Astrocyte (in vitro differentiated cells and primary cell): ENCODE measurements at regions not wholly inside any gene's neighbourhood (a gene's known extent, or its start where the extent isn't known, plus 50 kb on each side); places are given as distances from the start of the nearest gene placed in this dataset.
A peak's percentile ranks its signal among the peaks of the same experiment; 100 is the strongest.

Experiments used
- DNase-seq: peaks from one replicate; pipeline ENCODE4 v3.0.0-alpha.2; 2010; ENCODE audit warnings: low read depth
- FAIRE-seq: peaks from 2 replicates; lab custom pipeline; 2011; peaks lifted over from hg19 to GRCh38; lab: Jason Lieb, UNC
- H2AFZ ChIP-seq: 2 replicates; pipeline ENCODE4 v1.6.0; 2012; ENCODE audit warnings: low read depth, low read length, inconsistent platforms
- H3K27ac ChIP-seq: 2 replicates; pipeline ENCODE4 v1.5.1; 2011; ENCODE audit warnings: low read depth, low read length, inconsistent platforms
- H3K27me3 ChIP-seq: 2 replicates; pipeline ENCODE4 v1.6.0; 2011; ENCODE audit warnings: low read length, inconsistent platforms; ENCODE audit not compliant: insufficient read depth
- H3K36me3 ChIP-seq: 2 replicates; pipeline ENCODE4 v1.5.1; 2011; ENCODE audit warnings: low read length, inconsistent platforms; ENCODE audit not compliant: insufficient read depth
- H3K4me1 ChIP-seq: 2 replicates; pipeline ENCODE4 v1.5.1; 2011; ENCODE audit warnings: low read length, inconsistent platforms; ENCODE audit not compliant: insufficient read depth
- H3K4me2 ChIP-seq: 2 replicates; pipeline ENCODE4 v1.6.0; 2012; ENCODE audit warnings: low read length, inconsistent platforms
- H3K4me3 ChIP-seq: 2 replicates; pipeline ENCODE4 v1.5.1; 2011; ENCODE audit warnings: low read depth, mild to moderate bottlenecking, low read length, inconsistent platforms; ENCODE audit not compliant: insufficient read depth
- H3K79me2 ChIP-seq: 2 replicates; pipeline ENCODE4 v1.6.0; 2012; ENCODE audit warnings: mild to moderate bottlenecking, low read length, inconsistent platforms; ENCODE audit not compliant: insufficient read depth
- H3K9ac ChIP-seq: 2 replicates; pipeline ENCODE4 v1.6.0; 2012; ENCODE audit warnings: mild to moderate bottlenecking, low read length, inconsistent platforms
- H3K9me3 ChIP-seq: 2 replicates; pipeline ENCODE4 v1.5.1; 2012; ENCODE audit warnings: low read depth, mild to moderate bottlenecking, low read length, inconsistent platforms; ENCODE audit not compliant: insufficient read depth
- H4K20me1 ChIP-seq: 2 replicates; pipeline ENCODE4 v1.6.0; 2012; ENCODE audit warnings: low read length, inconsistent platforms; ENCODE audit not compliant: insufficient read depth
- H3K27ac Mint-ChIP-seq: one replicate; pipeline ENCODE4 v1.8.0; 2021; ENCODE audit warnings: mild to moderate bottlenecking, mixed read lengths; ENCODE audit not compliant: unreplicated experiment
- H3K27me3 Mint-ChIP-seq: one replicate; pipeline ENCODE4 v1.8.0; 2021; ENCODE audit warnings: low read depth, mixed read lengths; ENCODE audit not compliant: unreplicated experiment
- H3K36me3 Mint-ChIP-seq: one replicate; pipeline ENCODE4 v1.8.0; 2021; ENCODE audit warnings: low read depth, mixed read lengths; ENCODE audit not compliant: unreplicated experiment
- H3K4me1 Mint-ChIP-seq: one replicate; pipeline ENCODE4 v1.8.0; 2021; ENCODE audit warnings: low read depth, mixed read lengths; ENCODE audit not compliant: unreplicated experiment
- H3K4me3 Mint-ChIP-seq: one replicate; pipeline ENCODE4 v1.8.0; 2021; ENCODE audit warnings: mild to moderate bottlenecking, moderate library complexity, mixed read lengths; ENCODE audit not compliant: unreplicated experiment
- H3K9me3 Mint-ChIP-seq: one replicate; pipeline ENCODE4 v1.8.0; 2021; ENCODE audit warnings: mild to moderate bottlenecking, mixed read lengths; ENCODE audit not compliant: unreplicated experiment
- CTCF ChIP-seq: IDR thresholded peaks from 2 replicates; pipeline ENCODE4 v1.5.1; 2011; ENCODE audit warnings: low read depth, mild to moderate bottlenecking, inconsistent platforms, low read length, moderate library complexity; ENCODE audit not compliant: insufficient read depth
- EZH2 ChIP-seq: IDR thresholded peaks from 2 replicates; pipeline ENCODE4 v1.6.1; 2012; ENCODE audit warnings: mild to moderate bottlenecking, low read length, inconsistent platforms; ENCODE audit not compliant: insufficient read depth

- H3K27ac Mint-ChIP-seq, result no peak overlapping the region
Observed at GRCh38 chr16:5907544-5907943, 809.9 kb upstream of the EEF2KMT start.

GRCh38 chr16:5906351-5906750, 808.8 kb upstream of the EEF2KMT start:
- Histone ChIP-seq H3K27ac (peak overlapping the region; percentile 52), H3K9ac (no peak overlapping the region), H3K4me1 (peaks cover 24% of the 10 kb centered on the region), H3K79me2 (no peaks in the 10 kb centered on the region), H3K9me3 (no peaks in the 10 kb centered on the region), H3K36me3 (no peaks in the 10 kb centered on the region), H3K27me3 (no peaks in the 10 kb centered on the region), H2AFZ (peak overlapping the region; percentile 64), H4K20me1 (no peaks in the 10 kb centered on the region), H3K4me2 (peak overlapping the region; percentile 77), H3K4me3 (no peak overlapping the region)
- H3K9me3 Mint-ChIP-seq, result no peaks in the 10 kb centered on the region
- H3K4me3 Mint-ChIP-seq, result no peak overlapping the region
- DNase-seq (peak; percentile 56), FAIRE-seq (no peak)
- H3K27ac Mint-ChIP-seq, result peak overlapping the region; percentile 86
- TF ChIP-seq CTCF, result no peak
- TF ChIP-seq EZH2, result no peak
- no peaks in the 10 kb centered on the region for H3K36me3 Mint-ChIP-seq
- H3K4me1 Mint-ChIP-seq, result peaks cover 14% of the 10 kb centered on the region
- peaks cover 11% of the 10 kb centered on the region for H3K27me3 Mint-ChIP-seq

More at GRCh38 chr16:5907544-5907943, 809.9 kb upstream of the EEF2KMT start:
- H3K9ac ChIP-seq, result no peak overlapping the region
- H3K36me3 Mint-ChIP-seq, result no peaks in the 10 kb centered on the region
- H3K4me1 ChIP-seq, result peaks cover 24% of the 10 kb centered on the region
- peaks cover 16% of the 10 kb centered on the region for H3K27me3 Mint-ChIP-seq
- H3K9me3 ChIP-seq, result no peaks in the 10 kb centered on the region
- H3K79me2 ChIP-seq, result no peaks in the 10 kb centered on the region
- H4K20me1 ChIP-seq, result no peaks in the 10 kb centered on the region
- no peak overlapping the region for H3K4me3 ChIP-seq
- peaks cover 14% of the 10 kb centered on the region for H3K4me1 Mint-ChIP-seq
- H3K4me3 Mint-ChIP-seq, result no peak overlapping the region
- FAIRE-seq (no peak), DNase-seq (no peak)
- no peaks in the 10 kb centered on the region for H3K36me3 ChIP-seq
- no peak for TF ChIP-seq EZH2
- no peaks in the 10 kb centered on the region for H3K27me3 ChIP-seq
- no peak overlapping the region for H3K27ac ChIP-seq
- H3K9me3 Mint-ChIP-seq, result no peaks in the 10 kb centered on the region
- H3K4me2 ChIP-seq, result no peak overlapping the region
- H2AFZ ChIP-seq, result no peak overlapping the region

- Histone ChIP-seq H2AFZ (peak overlapping the region; percentile 64), H3K4me3 (peak overlapping the region; percentile 35), H3K9ac (peak overlapping the region; percentile 67), H3K79me2 (no peaks in the 10 kb centered on the region), H3K4me1 (peaks cover 24% of the 10 kb centered on the region), H3K9me3 (no peaks in the 10 kb centered on the region), H3K4me2 (peak overlapping the region; percentile 77), H3K27ac (peak overlapping the region; percentile 81), H3K27me3 (no peaks in the 10 kb centered on the region), H4K20me1 (no peaks in the 10 kb centered on the region), H3K36me3 (no peaks in the 10 kb centered on the region)
- Mint-ChIP-seq H3K4me1 (peaks cover 14% of the 10 kb centered on the region), H3K27me3 (peaks cover 8% of the 10 kb centered on the region), H3K4me3 (no peak overlapping the region), H3K9me3 (no peaks in the 10 kb centered on the region), H3K27ac (peak overlapping the region; percentile 86), H3K36me3 (no peaks in the 10 kb centered on the region)
- DNase-seq (peak; percentile 82), FAIRE-seq (no peak)
- no peak for TF ChIP-seq CTCF
- no peak for TF ChIP-seq EZH2
Observed at GRCh38 chr16:5905935-5906334, 808.3 kb upstream of the EEF2KMT start.
